22Rv1 (cell line): ENCODE measurements at regions not wholly inside any gene's neighbourhood (a gene's known extent, or its start where the extent isn't known, plus 50 kb on each side); places are given as distances from the start of the nearest gene placed in this dataset.

Source experiments
- ZFX ChIP-seq: fragments of 450-650 bp; IDR thresholded peaks from 2 replicates; pipeline ENCODE4 v1.6.1; 2017; ENCODE audit warnings: antibody characterized with exemption, borderline replicate concordance
- TF ChIP-seq, protein P1 (sequence below): fragments of 450-650 bp; IDR thresholded peaks from 2 replicates; pipeline ENCODE4 v1.5.1; 2017; ENCODE audit warnings: mild to moderate bottlenecking

DNA sequence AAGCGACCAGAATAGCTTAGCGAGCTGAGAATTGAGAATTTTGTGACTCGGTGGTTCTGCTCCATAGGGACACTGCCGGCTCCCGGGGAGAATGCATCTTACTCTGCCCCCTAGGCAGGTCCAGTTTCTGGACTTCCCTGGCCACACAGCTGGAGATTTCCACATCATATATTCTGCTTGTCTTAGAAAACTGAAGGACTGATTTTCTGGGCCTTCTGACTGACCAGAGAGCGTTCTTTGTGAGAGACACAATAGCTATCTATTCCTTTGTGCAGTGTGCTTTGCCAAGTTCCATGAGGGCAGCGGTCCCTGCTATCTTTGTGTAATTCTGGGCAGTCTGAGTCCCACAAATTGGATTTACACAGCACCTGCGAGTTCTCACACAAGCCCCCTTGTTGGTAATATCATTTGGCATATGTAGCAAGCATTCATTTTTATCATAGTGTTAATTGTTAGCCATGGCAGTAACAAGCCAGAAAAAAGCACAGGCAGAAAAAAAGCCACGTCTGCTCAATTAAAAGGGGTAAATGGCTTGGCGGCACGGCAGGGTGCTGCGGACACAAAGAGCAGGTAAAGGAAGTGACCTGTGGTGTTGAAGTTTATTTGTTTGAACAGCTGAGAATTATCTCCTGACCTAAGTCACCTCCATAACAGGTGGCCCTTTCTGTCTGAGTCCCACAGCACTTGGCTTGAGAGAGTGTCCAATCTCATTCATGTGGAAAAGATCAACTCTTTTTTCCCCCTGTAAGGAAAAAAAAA is 688.7 kb downstream of the TUSC7 start:
- TF ChIP-seq, protein P1, sequence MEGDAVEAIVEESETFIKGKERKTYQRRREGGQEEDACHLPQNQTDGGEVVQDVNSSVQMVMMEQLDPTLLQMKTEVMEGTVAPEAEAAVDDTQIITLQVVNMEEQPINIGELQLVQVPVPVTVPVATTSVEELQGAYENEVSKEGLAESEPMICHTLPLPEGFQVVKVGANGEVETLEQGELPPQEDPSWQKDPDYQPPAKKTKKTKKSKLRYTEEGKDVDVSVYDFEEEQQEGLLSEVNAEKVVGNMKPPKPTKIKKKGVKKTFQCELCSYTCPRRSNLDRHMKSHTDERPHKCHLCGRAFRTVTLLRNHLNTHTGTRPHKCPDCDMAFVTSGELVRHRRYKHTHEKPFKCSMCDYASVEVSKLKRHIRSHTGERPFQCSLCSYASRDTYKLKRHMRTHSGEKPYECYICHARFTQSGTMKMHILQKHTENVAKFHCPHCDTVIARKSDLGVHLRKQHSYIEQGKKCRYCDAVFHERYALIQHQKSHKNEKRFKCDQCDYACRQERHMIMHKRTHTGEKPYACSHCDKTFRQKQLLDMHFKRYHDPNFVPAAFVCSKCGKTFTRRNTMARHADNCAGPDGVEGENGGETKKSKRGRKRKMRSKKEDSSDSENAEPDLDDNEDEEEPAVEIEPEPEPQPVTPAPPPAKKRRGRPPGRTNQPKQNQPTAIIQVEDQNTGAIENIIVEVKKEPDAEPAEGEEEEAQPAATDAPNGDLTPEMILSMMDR: no peak
- no peak for TF ChIP-seq ZFX
